AG09309 (cell line): ENCODE measurements at regions not wholly inside any gene's neighbourhood (a gene's known extent, or its start where the extent isn't known, plus 50 kb on each side); places are given as distances from the start of the nearest gene placed in this dataset.
"Not testable (repeated sequence)": the region's sequence is repeated elsewhere in the genome, so short reads cannot be mapped to it uniquely, and the experiment has no call there.

Experiments
- DNase-seq: peaks from one replicate; pipeline ENCODE4 v3.0.0-alpha.2; 2010; ENCODE audit warnings: low read depth
- H3K4me3 ChIP-seq: 2 replicates; pipeline ENCODE4 v1.5.1; 2011; ENCODE audit warnings: mild to moderate bottlenecking, low read depth, low read length, moderate library complexity; ENCODE audit not compliant: control insufficient read depth
- CTCF ChIP-seq: IDR thresholded peaks from 2 replicates; pipeline ENCODE4 v1.5.1; 2011; ENCODE audit warnings: mild to moderate bottlenecking, low read depth, low read length, inconsistent platforms; ENCODE audit not compliant: insufficient read depth, control insufficient read depth; ENCODE audit errors: missing control alignments

GRCh38 chr21:41573902-41574690 is 66.1 kb upstream of the TMPRSS2 start:
- no peak for DNase-seq
- TF ChIP-seq CTCF, result no peak
- H3K4me3 ChIP-seq, result no peak overlapping the region

DNA sequence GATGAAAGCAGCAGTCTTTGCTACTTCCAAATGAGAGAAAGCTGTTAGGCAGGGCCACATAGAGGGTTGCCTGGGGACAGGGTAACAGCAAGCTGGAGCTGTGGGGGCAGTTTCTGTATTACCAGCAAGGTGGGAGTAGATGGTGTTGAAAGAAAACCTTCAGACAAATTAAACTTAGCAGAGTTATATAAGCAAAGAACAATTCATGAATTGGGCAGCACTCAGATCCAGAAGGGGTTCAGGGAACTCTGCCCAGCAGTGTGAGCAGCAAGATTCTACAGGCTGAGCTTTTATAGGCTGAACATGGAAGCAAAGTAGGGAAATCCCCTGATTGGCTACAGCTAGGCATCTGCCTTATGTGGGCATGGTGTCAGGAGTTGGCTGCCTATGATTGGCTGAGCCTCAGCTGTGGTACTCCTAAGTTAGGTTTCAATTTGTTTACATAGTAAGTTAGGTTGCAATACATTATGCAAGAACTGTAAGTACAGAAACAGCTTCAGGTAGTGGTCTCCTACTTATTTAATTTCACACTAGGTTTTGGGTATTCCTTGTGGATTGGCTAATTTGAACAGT is 64.1 kb upstream of the TMPRSS2 start:
- no peak for TF ChIP-seq CTCF
- no peak for DNase-seq
- no peak overlapping the region for H3K4me3 ChIP-seq

DNA sequence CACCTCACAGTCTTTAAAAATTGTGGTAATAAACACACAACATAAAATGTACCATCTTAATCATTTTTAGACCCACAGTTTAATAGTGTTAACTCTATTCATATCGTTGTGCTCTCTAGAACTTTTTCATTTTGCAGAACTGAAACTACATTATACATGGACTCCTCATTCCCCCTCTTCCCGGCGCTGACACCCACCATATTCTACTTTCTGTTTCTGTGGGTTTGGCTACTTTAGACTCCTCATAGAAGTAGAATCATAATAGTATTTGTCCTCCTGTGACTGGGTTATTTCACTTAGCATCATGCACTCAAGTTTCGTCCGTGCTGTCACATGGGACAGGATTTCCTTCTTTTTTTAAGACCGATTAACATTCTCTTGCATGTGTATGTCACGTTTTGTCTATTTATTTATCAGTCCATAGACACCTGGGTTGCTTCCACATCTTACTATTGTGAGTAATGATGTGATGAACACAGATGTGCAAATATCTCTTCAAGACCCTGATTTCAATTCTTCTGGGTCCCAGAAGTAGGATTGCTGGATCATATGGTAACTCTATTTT is 62.9 kb upstream of the TMPRSS2 start:
- TF ChIP-seq CTCF, result no peak
- H3K4me3 ChIP-seq, result no peak overlapping the region
- DNase-seq, result no peak

GRCh38 chr21:41568606-41569385 is 60.8 kb upstream of the TMPRSS2 start:
- no peak for TF ChIP-seq CTCF
- no peak for DNase-seq
- no peak overlapping the region for H3K4me3 ChIP-seq

GRCh38 chr21:41567901-41568510 is 60.0 kb upstream of the TMPRSS2 start:
- no peak for DNase-seq
- TF ChIP-seq CTCF, result no peak
- H3K4me3 ChIP-seq, result no peak overlapping the region

- not testable (repeated sequence) for DNase-seq, H3K4me3 ChIP-seq
These were observed 59.3 kb upstream of the TMPRSS2 start for GRCh38 chr21:41567237-41567636.

- no peak for TF ChIP-seq CTCF
- DNase-seq, result no peak
- no peak overlapping the region for H3K4me3 ChIP-seq
These were observed 58.6 kb upstream of the TMPRSS2 start for GRCh38 chr21:41566500-41567014.
